Thyroid gland (tissue), 4 donors: ENCODE measurements at regions not wholly inside any gene's neighbourhood (a gene's known extent, or its start where the extent isn't known, plus 50 kb on each side); places are given as distances from the start of the nearest gene placed in this dataset.

Experiments
- POLR2A ChIP-seq, 2 donors: fragments of 450-650 bp; IDR thresholded peaks; one replicate each; pipeline ENCODE4 v1.6.1; 2017; ENCODE audit warnings: antibody characterized with exemption in 2 of 2, mild to moderate bottlenecking in 2 of 2, moderate library complexity in 1 of 2
- TF ChIP-seq, protein P1 (sequence below), 6 experiments: fragments of 200-600 bp in 3 of 6; fragments of 450-650 bp in 3 of 6; sonication (generic) in 3 of 6; IDR thresholded peaks; one replicate each; pipeline ENCODE4 v1.5.1; 2016 to 2019; ENCODE audit warnings: antibody characterized with exemption in 6 of 6, mild to moderate bottlenecking in 2 of 6, inconsistent platforms in 1 of 6, moderate library complexity in 1 of 6

DNA sequence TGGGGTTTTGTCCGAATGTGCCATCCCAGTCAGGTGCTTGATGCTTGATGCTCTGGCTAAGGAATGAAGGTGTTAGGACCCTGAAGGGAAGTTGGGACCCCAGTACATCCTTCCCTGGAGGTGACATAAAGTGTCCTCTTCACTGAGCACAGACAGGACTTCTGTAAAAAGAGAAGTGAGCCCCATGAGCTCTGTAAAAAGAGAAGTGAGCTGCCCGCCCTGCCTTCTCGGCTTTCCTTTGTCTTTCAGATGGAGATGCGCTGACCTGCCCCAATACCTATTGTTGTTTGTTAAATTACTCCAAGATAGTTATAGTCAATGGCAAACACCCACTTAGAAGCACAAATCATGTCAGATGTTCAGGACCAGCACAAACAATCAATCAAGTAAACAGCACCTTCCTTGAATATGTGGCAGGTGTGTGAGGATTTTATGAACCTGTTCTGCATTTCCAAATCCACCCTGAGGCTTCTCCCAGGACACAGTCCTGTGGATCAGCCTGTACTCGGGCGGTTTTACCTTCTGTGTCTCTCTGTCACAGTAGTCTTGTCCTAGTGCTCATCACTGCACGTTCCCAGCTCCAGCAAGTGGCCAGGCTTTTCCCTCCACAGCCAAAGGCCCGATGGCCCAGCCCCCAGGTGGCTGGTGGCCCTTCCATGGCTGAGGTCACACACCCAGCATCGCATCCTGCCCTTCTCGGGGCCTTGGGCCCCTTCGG is 191.4 kb downstream of the MTRR start:
- no peak for TF ChIP-seq POLR2A (IDR thresholded peaks at IDR 0.05)
- TF ChIP-seq, protein P1, sequence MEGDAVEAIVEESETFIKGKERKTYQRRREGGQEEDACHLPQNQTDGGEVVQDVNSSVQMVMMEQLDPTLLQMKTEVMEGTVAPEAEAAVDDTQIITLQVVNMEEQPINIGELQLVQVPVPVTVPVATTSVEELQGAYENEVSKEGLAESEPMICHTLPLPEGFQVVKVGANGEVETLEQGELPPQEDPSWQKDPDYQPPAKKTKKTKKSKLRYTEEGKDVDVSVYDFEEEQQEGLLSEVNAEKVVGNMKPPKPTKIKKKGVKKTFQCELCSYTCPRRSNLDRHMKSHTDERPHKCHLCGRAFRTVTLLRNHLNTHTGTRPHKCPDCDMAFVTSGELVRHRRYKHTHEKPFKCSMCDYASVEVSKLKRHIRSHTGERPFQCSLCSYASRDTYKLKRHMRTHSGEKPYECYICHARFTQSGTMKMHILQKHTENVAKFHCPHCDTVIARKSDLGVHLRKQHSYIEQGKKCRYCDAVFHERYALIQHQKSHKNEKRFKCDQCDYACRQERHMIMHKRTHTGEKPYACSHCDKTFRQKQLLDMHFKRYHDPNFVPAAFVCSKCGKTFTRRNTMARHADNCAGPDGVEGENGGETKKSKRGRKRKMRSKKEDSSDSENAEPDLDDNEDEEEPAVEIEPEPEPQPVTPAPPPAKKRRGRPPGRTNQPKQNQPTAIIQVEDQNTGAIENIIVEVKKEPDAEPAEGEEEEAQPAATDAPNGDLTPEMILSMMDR (IDR thresholded peaks at IDR 0.05): no peak
